Right lobe of liver (tissue), 4 donors: ENCODE measurements at regions not wholly inside any gene's neighbourhood (a gene's known extent, or its start where the extent isn't known, plus 50 kb on each side); places are given as distances from the start of the nearest gene placed in this dataset.

ENCODE experiments used
- POLR2A ChIP-seq: fragments of 450-650 bp; IDR thresholded peaks from one replicate; pipeline ENCODE4 v1.6.1; 2017; ENCODE audit warnings: antibody characterized with exemption, mild to moderate bottlenecking
- TF ChIP-seq, protein P1 (sequence below), 4 donors: fragments of 200-600 bp in 3 of 4; fragments of 450-650 bp in 1 of 4; IDR thresholded peaks; one replicate each; pipeline versions ENCODE4 v1.5.1 to v1.8.0; 2016 to 2022; ENCODE audit warnings: antibody characterized with exemption in 4 of 4, mild to moderate bottlenecking in 2 of 4
- donor health status: DM: no; HTN: no; CAD: no.
- donor health status: DM: no; HTN: no; CAD: no.
- donor health status: DM: no; HTN: yes; CAD: no.

GRCh38 chr7:106811472-106811871 lies 53.6 kb upstream of the PIK3CG start:
- TF ChIP-seq, protein P1, sequence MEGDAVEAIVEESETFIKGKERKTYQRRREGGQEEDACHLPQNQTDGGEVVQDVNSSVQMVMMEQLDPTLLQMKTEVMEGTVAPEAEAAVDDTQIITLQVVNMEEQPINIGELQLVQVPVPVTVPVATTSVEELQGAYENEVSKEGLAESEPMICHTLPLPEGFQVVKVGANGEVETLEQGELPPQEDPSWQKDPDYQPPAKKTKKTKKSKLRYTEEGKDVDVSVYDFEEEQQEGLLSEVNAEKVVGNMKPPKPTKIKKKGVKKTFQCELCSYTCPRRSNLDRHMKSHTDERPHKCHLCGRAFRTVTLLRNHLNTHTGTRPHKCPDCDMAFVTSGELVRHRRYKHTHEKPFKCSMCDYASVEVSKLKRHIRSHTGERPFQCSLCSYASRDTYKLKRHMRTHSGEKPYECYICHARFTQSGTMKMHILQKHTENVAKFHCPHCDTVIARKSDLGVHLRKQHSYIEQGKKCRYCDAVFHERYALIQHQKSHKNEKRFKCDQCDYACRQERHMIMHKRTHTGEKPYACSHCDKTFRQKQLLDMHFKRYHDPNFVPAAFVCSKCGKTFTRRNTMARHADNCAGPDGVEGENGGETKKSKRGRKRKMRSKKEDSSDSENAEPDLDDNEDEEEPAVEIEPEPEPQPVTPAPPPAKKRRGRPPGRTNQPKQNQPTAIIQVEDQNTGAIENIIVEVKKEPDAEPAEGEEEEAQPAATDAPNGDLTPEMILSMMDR (IDR thresholded peaks at IDR 0.05), result no peak
- no peak for TF ChIP-seq POLR2A
